ENCODE measurements at regions not wholly inside any gene's neighbourhood (a gene's known extent, or its start where the extent isn't known, plus 50 kb on each side); places are given as distances from the start of the nearest gene placed in this dataset.

GRCh38 chr5:22947921-22948320 is 94.8 kb upstream of the CDH12 start:
- Histone ChIP-seq H3K9me3 (no peaks in the 10 kb centered on the region), H3K4me1 (no peaks in the 10 kb centered on the region), H3K27me3 (no peaks in the 10 kb centered on the region), H3K4me3 (no peak overlapping the region), H3K27ac (no peak overlapping the region), H3K36me3 (no peaks in the 10 kb centered on the region)
- intact Hi-C loops (cut with DNase I): no loop called here
- no peak for TF ChIP-seq CTCF (IDR thresholded peaks at IDR 0.05)
- ATAC-seq: no peak
- DNase-seq: no peak

- no peak for DNase-seq
- TF ChIP-seq CTCF (IDR thresholded peaks at IDR 0.05): no peak
- H3K4me3 ChIP-seq: no peak overlapping the region
Observed at GRCh38 chr5:22938362-22938761, 85.2 kb upstream of the CDH12 start.

DNA sequence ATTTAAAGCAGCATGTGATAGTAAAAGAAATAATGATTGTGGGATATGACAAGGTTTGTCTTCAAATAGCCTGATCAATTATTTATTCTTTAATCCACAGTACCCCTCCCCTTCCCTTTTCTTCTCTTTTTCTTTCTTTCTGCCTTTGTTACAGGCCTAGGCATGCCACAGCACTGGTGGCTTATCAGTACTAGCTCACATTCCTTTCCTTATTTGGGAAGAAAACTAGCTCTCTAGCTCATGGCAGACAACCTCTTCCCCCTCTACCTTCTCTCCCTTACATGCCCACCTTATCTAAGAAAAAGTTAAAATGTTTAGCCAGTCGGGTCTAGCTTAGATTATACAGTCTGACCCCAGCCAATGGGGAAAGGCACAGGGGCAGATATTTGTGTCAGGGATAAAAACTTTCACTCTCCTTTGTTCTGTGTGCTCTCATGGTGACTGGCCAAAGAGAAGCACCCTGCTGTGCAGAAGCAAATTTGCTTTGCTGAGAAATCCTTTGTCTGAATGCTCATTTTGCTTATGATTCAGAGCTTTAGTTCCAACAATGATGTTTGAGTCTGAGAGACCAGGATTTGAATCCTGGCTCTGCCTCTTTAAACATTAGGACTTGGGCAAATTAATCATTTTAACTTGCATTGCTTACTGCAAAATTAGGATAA is 75.8 kb upstream of the CDH12 start:
- DNase-seq: no peak
- intact Hi-C loops (cut with DNase I): no loop called here
- Histone ChIP-seq H3K27me3 (no peaks in the 10 kb centered on the region), H3K9me3 (no peaks in the 10 kb centered on the region), H3K27ac (no peak overlapping the region), H3K4me1 (no peaks in the 10 kb centered on the region), H3K36me3 (no peaks in the 10 kb centered on the region), H3K4me3 (no peak overlapping the region)
- ATAC-seq: no peak
- no peak for TF ChIP-seq CTCF (IDR thresholded peaks at IDR 0.05)

More at GRCh38 chr5:22938362-22938761, 85.2 kb upstream of the CDH12 start:
- no peaks in the 10 kb centered on the region for H3K27me3 ChIP-seq
- intact Hi-C loops (cut with DNase I): no loop called here
- H3K36me3 ChIP-seq: no peaks in the 10 kb centered on the region
- H3K4me1 ChIP-seq: no peaks in the 10 kb centered on the region
- no peak overlapping the region for H3K27ac ChIP-seq
- no peak for ATAC-seq
- H3K9me3 ChIP-seq: no peaks in the 10 kb centered on the region

DNA sequence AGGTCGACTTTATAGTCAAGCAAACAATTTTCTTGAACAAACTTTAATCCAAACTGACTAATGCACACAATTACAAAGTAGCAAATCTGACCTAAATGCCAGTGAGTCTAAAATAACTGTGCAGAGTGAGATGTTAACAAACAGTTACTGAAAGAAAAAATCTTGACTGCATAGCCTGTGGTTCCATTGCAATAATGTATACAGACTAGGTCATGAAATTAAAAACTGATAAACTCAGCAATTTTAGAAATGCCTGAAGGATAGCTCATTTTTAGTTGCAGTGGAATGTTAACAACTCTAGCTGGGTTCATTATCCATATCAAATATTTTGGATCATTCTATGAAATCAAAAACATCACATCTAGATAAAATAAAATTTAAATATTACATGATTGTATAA is 73.4 kb upstream of the CDH12 start:
- H3K36me3 ChIP-seq: no peaks in the 10 kb centered on the region
- no peak for DNase-seq
- no peak overlapping the region for H3K4me3 ChIP-seq
- intact Hi-C loops (cut with DNase I): no loop called here
- no peaks in the 10 kb centered on the region for H3K27me3 ChIP-seq
- ATAC-seq: no peak
- no peaks in the 10 kb centered on the region for H3K9me3 ChIP-seq
- H3K27ac ChIP-seq: no peak overlapping the region
- no peak for TF ChIP-seq CTCF (IDR thresholded peaks at IDR 0.05)
- no peaks in the 10 kb centered on the region for H3K4me1 ChIP-seq

GRCh38 chr5:22918511-22918910 is 65.4 kb upstream of the CDH12 start:
- DNase-seq (no peak), ATAC-seq (no peak)
- Histone ChIP-seq H3K27ac (no peak overlapping the region), H3K4me3 (no peak overlapping the region), H3K36me3 (no peaks in the 10 kb centered on the region), H3K9me3 (no peaks in the 10 kb centered on the region), H3K4me1 (no peaks in the 10 kb centered on the region), H3K27me3 (no peaks in the 10 kb centered on the region)
- intact Hi-C loops (cut with DNase I): no loop called here
- TF ChIP-seq CTCF (IDR thresholded peaks at IDR 0.05): no peak

DNA sequence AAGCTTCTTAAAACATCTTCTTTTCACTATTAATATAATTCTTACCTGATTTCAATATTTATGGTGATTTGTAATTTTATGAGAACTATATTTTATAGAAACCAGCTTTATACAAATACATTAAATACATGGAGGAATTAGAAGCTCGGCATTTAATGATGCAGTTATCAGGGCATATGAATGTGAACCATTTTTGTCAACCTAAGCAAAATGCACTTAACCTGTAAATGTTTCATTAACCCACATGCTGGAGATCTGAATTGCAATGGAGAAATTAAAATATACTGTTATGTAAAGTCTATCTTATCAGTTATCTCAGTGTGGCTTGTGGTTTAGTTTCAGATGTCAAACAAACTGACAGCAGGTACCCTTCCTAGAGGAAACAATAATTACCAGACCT is 63.2 kb upstream of the CDH12 start:
- no peaks in the 10 kb centered on the region for H3K36me3 ChIP-seq
- no peak for ATAC-seq

More for the DNA sequence above, 63.2 kb upstream of the CDH12 start:
- no peaks in the 10 kb centered on the region for H3K27me3 ChIP-seq
- no peaks in the 10 kb centered on the region for H3K9me3 ChIP-seq
- H3K4me3 ChIP-seq: no peak overlapping the region
- no peak overlapping the region for H3K27ac ChIP-seq
- intact Hi-C loops (cut with DNase I): no loop called here
- H3K4me1 ChIP-seq: no peaks in the 10 kb centered on the region
- no peak for DNase-seq
- TF ChIP-seq CTCF (IDR thresholded peaks at IDR 0.05): no peak
